ENCODE measurements at regions not wholly inside any gene's neighbourhood (a gene's known extent, or its start where the extent isn't known, plus 50 kb on each side); places are given as distances from the start of the nearest gene placed in this dataset.
A peak's percentile ranks its signal among the peaks of the same experiment; 100 is the strongest.

DNA sequence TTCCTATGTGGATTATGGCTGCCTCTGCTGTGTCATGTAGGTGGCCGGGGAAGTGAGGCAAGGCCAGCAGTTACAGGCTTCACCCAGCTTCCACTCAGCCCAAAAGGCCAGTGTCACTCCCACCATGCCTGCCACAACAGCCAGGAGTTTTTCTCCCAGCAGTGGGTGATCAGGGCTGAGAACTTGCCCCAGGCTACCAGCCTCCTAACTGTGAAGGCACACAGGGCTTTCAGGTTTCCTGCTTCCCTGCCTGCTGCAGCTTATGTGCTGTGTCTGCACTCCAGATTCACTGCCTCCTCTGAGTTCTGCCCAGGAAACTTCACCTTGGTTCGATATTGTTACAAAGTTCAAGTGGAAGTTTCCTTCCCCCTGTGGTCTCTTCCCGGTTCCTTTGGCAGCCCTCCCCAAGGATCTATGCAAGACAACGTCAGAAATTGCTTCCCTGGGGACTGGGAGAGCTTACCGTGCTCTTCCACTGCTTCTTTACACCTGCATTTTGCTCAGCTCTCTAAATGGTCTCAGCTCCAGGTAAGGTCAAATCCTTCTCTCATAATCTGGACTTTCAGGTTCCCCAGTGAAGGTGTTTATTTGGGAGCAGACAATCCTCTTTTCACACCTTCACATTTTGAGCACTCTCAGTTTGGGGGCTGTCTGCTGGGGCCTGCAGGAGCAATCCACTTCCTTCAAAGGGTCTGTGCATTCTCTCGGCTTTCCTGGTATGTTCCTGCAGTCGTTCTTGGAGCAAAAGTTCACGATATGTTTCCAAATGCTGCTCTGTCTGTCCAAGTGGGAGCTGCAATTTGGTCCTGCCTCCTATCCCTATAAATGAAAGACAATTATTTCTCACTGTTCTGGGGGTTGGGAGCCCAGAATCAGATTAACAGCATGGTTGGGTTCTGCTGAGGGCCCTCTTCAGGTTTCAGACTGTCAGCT is 1730.1 kb upstream of the PRR20A start:
- DNase-seq, result no peak
- H3K27ac ChIP-seq, result no peak overlapping the region
- no peaks in the 10 kb centered on the region for H3K27me3 ChIP-seq (ENCODE audit: insufficient read depth, low read depth, severe bottlenecking)
- TF ChIP-seq, protein P1, sequence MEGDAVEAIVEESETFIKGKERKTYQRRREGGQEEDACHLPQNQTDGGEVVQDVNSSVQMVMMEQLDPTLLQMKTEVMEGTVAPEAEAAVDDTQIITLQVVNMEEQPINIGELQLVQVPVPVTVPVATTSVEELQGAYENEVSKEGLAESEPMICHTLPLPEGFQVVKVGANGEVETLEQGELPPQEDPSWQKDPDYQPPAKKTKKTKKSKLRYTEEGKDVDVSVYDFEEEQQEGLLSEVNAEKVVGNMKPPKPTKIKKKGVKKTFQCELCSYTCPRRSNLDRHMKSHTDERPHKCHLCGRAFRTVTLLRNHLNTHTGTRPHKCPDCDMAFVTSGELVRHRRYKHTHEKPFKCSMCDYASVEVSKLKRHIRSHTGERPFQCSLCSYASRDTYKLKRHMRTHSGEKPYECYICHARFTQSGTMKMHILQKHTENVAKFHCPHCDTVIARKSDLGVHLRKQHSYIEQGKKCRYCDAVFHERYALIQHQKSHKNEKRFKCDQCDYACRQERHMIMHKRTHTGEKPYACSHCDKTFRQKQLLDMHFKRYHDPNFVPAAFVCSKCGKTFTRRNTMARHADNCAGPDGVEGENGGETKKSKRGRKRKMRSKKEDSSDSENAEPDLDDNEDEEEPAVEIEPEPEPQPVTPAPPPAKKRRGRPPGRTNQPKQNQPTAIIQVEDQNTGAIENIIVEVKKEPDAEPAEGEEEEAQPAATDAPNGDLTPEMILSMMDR (IDR thresholded peaks at IDR 0.05; ENCODE audit: low read depth, low read length), result no peak
- H3K36me3 ChIP-seq, result no peaks in the 10 kb centered on the region
- no peak overlapping the region for H3K4me3 ChIP-seq (ENCODE audit: low read depth, low read length)
- H3K9me3 ChIP-seq (ENCODE audit: severe bottlenecking), result no peaks in the 10 kb centered on the region

DNA sequence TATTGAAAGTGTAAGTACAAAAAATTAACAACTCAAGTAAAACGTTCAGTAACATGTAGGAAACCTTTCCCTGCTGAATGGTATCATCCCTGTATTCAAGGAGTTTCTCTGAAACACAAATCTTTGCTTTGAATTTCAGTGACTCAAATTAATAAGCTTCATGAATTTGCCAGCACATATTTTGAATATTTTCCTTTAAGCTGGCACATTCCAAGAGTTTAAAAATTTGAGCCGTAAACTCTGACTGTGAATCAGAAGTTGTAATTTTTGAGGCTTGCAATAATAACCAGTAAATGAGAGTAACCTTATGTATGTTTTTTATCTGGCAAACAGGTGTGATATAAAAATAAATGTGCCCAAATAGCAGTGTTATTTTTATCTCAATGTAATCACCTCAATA is 1722.6 kb upstream of the PRR20A start:
- H3K4me3 ChIP-seq (ENCODE audit: low read depth, low read length), result no peak overlapping the region
- TF ChIP-seq, protein P1 (IDR thresholded peaks at IDR 0.05; ENCODE audit: low read depth, low read length), result no peak
- H3K27ac ChIP-seq, result no peak overlapping the region
- H3K9me3 ChIP-seq (ENCODE audit: severe bottlenecking), result no peaks in the 10 kb centered on the region
- H3K36me3 ChIP-seq, result no peaks in the 10 kb centered on the region
- no peaks in the 10 kb centered on the region for H3K27me3 ChIP-seq (ENCODE audit: insufficient read depth, low read depth, severe bottlenecking)
- DNase-seq, result no peak

DNA sequence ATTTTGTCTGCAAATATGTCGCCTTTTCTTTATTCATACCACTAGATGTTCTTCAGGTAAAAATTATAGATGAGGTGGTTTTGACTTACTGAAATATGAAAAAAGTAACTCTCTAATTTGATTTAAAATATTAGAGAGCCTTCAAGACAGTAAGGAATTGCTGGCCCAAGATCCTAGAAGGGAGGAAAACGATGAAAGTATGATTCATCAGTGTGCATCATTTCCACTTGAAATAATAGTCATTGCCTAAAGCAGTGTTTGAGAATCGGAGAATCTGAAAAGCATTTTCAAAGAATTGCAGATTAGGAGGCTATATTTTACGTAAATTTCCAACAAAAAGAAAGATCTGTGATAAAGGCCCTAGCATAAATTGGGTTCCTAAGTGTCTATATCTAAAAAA is 1707.9 kb upstream of the PRR20A start:
- no peak for DNase-seq
- H3K27ac ChIP-seq, result no peak overlapping the region

DNA sequence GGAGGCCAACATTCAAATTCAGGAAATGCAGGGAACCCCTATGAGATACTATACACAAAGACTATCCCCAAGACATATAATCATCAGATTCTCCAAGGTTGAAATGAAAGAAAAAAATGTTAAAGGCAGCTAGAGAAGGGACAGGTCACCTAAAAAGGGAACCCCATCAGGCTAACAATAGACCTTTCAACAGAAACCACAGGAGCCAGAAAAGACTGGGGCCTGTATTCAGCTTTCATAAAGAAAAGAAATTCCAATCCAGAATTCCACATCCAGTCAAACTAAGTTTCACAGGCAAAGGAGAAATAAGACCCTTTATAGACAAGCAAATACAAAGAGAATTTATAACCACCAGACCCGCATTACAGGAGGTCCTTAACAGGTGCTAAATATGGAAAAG is 1703.6 kb upstream of the PRR20A start:
- H3K36me3 ChIP-seq, result no peaks in the 10 kb centered on the region
- H3K4me3 ChIP-seq (ENCODE audit: low read depth, low read length), result no peak overlapping the region
- no peak overlapping the region for H3K27ac ChIP-seq
- no peak for DNase-seq
- H3K27me3 ChIP-seq (ENCODE audit: insufficient read depth, low read depth, severe bottlenecking), result no peaks in the 10 kb centered on the region
- TF ChIP-seq, protein P1 (IDR thresholded peaks at IDR 0.05; ENCODE audit: low read depth, low read length), result no peak
- H3K9me3 ChIP-seq (ENCODE audit: severe bottlenecking), result no peaks in the 10 kb centered on the region

More for the DNA sequence above, 1707.9 kb upstream of the PRR20A start:
- no peaks in the 10 kb centered on the region for H3K36me3 ChIP-seq
- H3K9me3 ChIP-seq (ENCODE audit: severe bottlenecking), result no peaks in the 10 kb centered on the region
- TF ChIP-seq, protein P1 (IDR thresholded peaks at IDR 0.05; ENCODE audit: low read depth, low read length), result no peak
- no peak overlapping the region for H3K4me3 ChIP-seq (ENCODE audit: low read depth, low read length)
- no peaks in the 10 kb centered on the region for H3K27me3 ChIP-seq (ENCODE audit: insufficient read depth, low read depth, severe bottlenecking)

DNA sequence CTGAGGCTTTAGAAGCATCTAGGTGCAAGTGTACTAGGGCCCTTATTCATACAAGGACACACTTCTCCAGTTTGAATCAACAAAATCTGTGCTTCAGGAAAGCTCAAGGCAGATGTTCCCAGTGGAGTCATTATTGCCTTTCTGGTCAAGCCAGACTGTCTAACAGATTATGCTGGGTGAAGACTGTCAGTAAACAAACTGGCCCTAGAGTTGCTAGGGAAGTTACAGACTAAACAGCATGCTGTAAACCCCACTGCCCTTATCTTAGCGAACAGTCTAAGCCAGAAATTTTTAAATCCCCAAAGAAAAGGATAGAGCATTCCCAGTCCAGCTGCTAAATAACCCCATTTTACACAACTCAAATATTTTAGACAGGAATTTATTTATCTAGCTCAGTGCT is 1701.3 kb upstream of the PRR20A start:
- Histone ChIP-seq H3K36me3 (no peaks in the 10 kb centered on the region), H3K9me3 (ENCODE audit: severe bottlenecking) (no peaks in the 10 kb centered on the region), H3K4me3 (ENCODE audit: low read depth, low read length) (no peak overlapping the region), H3K27me3 (ENCODE audit: insufficient read depth, low read depth, severe bottlenecking) (no peaks in the 10 kb centered on the region), H3K27ac (no peak overlapping the region)
- TF ChIP-seq, protein P1 (IDR thresholded peaks at IDR 0.05; ENCODE audit: low read depth, low read length), result no peak
- peak; percentile 6 for DNase-seq
